H1 (cell line): ENCODE measurements at regions not wholly inside any gene's neighbourhood (a gene's known extent, or its start where the extent isn't known, plus 50 kb on each side); places are given as distances from the start of the nearest gene placed in this dataset.

Source experiments
- CTCF ChIA-PET: fragments of 300-600 bp; sonication (Branson Sonifier 250); formaldehyde crosslinking; loops from one replicate; lab custom pipeline; 2021; ENCODE audit not compliant: partially characterized antibody; lab: Charles Lee
- POLR2A ChIA-PET: fragments of 300-600 bp; sonication (Branson Sonifier 250); formaldehyde crosslinking; loops from one replicate; lab custom pipeline; 2021; ENCODE audit warnings: inconsistent platforms; ENCODE audit not compliant: partially characterized antibody; lab: Charles Lee
- DNase-seq, 2 experiments: peaks; one replicate each; pipeline versions ENCODE4 v3.0.0 to v3.0.0-alpha.2; 2010 to 2022; ENCODE audit warnings: low spot score in 2 of 2, low read depth in 1 of 2, mixed read lengths in 1 of 2
- FAIRE-seq: peaks from 2 replicates; lab custom pipeline; 2011; peaks lifted over from hg19 to GRCh38; lab: Jason Lieb, UNC
- H2AFZ ChIP-seq: 2 replicates; pipeline ENCODE4 v1.8.1; 2012; ENCODE audit warnings: low read length, inconsistent platforms
- H2AK5ac ChIP-seq: 2 replicates; pipeline ENCODE4 v1.6.1; 2013; ENCODE audit warnings: low read depth, low read length
- H2BK120ac ChIP-seq: replicated peaks from 2 replicates; pipeline ENCODE3; 2013; ENCODE audit warnings: low read depth, low read length, inconsistent platforms
- H2BK12ac ChIP-seq: 2 replicates; pipeline ENCODE4 v1.6.1; 2013; ENCODE audit warnings: low read depth, low read length
- H2BK15ac ChIP-seq: 2 replicates; pipeline ENCODE4 v1.6.1; 2013; ENCODE audit warnings: low read length
- H2BK20ac ChIP-seq: 2 replicates; pipeline ENCODE4 v1.6.1; 2013; ENCODE audit warnings: low read length
- H2BK5ac ChIP-seq: 2 replicates; pipeline ENCODE4 v1.6.1; 2013; ENCODE audit warnings: low read depth, low read length
- H3K14ac ChIP-seq: 2 replicates; pipeline ENCODE4 v1.6.1; 2013; ENCODE audit warnings: inconsistent platforms; ENCODE audit not compliant: insufficient read length
- H3K18ac ChIP-seq: 2 replicates; pipeline ENCODE4 v1.6.1; 2013; ENCODE audit warnings: low read length; ENCODE audit errors: extremely low read depth
- H3K23ac ChIP-seq: 2 replicates; pipeline ENCODE4 v1.6.1; 2013; ENCODE audit warnings: inconsistent platforms; ENCODE audit not compliant: insufficient read length
- H3K23me2 ChIP-seq: 2 replicates; pipeline ENCODE4 v1.6.1; 2013; ENCODE audit warnings: low read depth, low read length
- H3K27ac ChIP-seq: 2 replicates; pipeline ENCODE4 v1.6.1; 2011; ENCODE audit warnings: low read depth, low read length, inconsistent platforms
- H3K27me3 ChIP-seq, 4 experiments: replicated peaks in 1 of 4; 1 replicate in 1 of 4; 2 replicates in 3 of 4; pipeline versions ENCODE4 v1.6.1 to v1.8.1; 2011 to 2013; ENCODE audit warnings: low read length in 3 of 4, mild to moderate bottlenecking in 3 of 4, inconsistent platforms in 2 of 4, mixed read lengths in 2 of 4, moderate library complexity in 1 of 4; ENCODE audit not compliant: control insufficient read depth in 3 of 4, insufficient read depth in 3 of 4; ENCODE audit errors: extremely low read depth in 1 of 4
- H3K36me3 ChIP-seq, 4 experiments: 2 replicates each; pipeline versions ENCODE4 v1.6.1 to v1.8.1; 2011 to 2013; ENCODE audit warnings: mild to moderate bottlenecking in 4 of 4, low read length in 3 of 4, moderate library complexity in 2 of 4, control low read depth in 1 of 4, inconsistent platforms in 1 of 4; ENCODE audit not compliant: insufficient read depth in 4 of 4, control insufficient read depth in 2 of 4
- H3K4ac ChIP-seq: replicated peaks from 2 replicates; pipeline ENCODE3; 2013; ENCODE audit warnings: low read length, low read depth, mixed read lengths, inconsistent platforms; ENCODE audit not compliant: insufficient read length
- H3K4me1 ChIP-seq, 4 experiments: replicated peaks in 1 of 4; 1 replicate in 1 of 4; 2 replicates in 3 of 4; pipeline versions ENCODE4 v1.6.1 to v1.8.1; 2011 to 2013; ENCODE audit warnings: low read length in 3 of 4, inconsistent platforms in 2 of 4, mixed read lengths in 1 of 4; ENCODE audit not compliant: insufficient read depth in 4 of 4, control insufficient read depth in 3 of 4
- H3K4me2 ChIP-seq, 2 experiments: 2 replicates each; pipeline versions ENCODE4 v1.6.1 to v1.8.1; 2011 to 2013; ENCODE audit warnings: low read depth in 2 of 2, low read length in 2 of 2, control low read depth in 1 of 2, inconsistent platforms in 1 of 2, mild to moderate bottlenecking in 1 of 2; ENCODE audit not compliant: insufficient read depth in 1 of 2
- H3K4me3 ChIP-seq, 4 experiments: fragments of 200-600, 300-600 bp in 1 of 4; sonication (generic), shearing (Covaris generic), sonication (Bioruptor Twin) in 1 of 4; 2 replicates each; pipeline versions ENCODE4 v1.5.1 to v1.8.1; 2011 to 2016; ENCODE audit warnings: low read length in 4 of 4, low read depth in 3 of 4, control low read depth in 2 of 4, inconsistent platforms in 2 of 4, mild to moderate bottlenecking in 2 of 4, mixed read lengths in 1 of 4, moderate library complexity in 1 of 4; ENCODE audit not compliant: insufficient read depth in 2 of 4; ENCODE audit errors: extremely low read depth in 1 of 4
- H3K56ac ChIP-seq: replicated peaks from 2 replicates; pipeline ENCODE3; 2013; ENCODE audit warnings: low read depth, mild to moderate bottlenecking, mixed read lengths, low read length, inconsistent platforms; ENCODE audit not compliant: insufficient read length
- H3K79me1 ChIP-seq: 2 replicates; pipeline ENCODE4 v1.6.1; 2013; ENCODE audit warnings: low read depth, low read length, control low read depth
- H3K79me2 ChIP-seq, 2 experiments: 2 replicates each; pipeline versions ENCODE4 v1.6.1 to v1.8.1; 2012 to 2013; ENCODE audit warnings: low read length in 2 of 2, mild to moderate bottlenecking in 2 of 2, inconsistent platforms in 1 of 2; ENCODE audit not compliant: insufficient read depth in 2 of 2, control insufficient read depth in 1 of 2
- H3K9ac ChIP-seq, 4 experiments: replicated peaks in 1 of 4; 1 replicate in 1 of 4; 2 replicates in 3 of 4; pipeline versions ENCODE4 v1.6.1 to v1.8.1; 2011 to 2013; ENCODE audit warnings: low read depth in 3 of 4, low read length in 3 of 4, control low read depth in 2 of 4, mild to moderate bottlenecking in 2 of 4, moderate library complexity in 2 of 4, inconsistent platforms in 1 of 4; ENCODE audit errors: extremely low read depth in 1 of 4
- H3K9me3 ChIP-seq, 2 experiments: 2 replicates each; pipeline versions ENCODE4 v1.6.1 to v1.8.1; 2012 to 2013; ENCODE audit warnings: mild to moderate bottlenecking in 2 of 2, moderate library complexity in 2 of 2, control low read depth in 1 of 2, inconsistent platforms in 1 of 2, low read depth in 1 of 2, low read length in 1 of 2, mixed read lengths in 1 of 2; ENCODE audit not compliant: insufficient read depth in 2 of 2
- H4K20me1 ChIP-seq, 2 experiments: replicated peaks in 1 of 2; 2 replicates each; pipeline versions ENCODE3 to v1.8.1; 2011 to 2013; ENCODE audit warnings: inconsistent platforms in 2 of 2, low read length in 2 of 2, mild to moderate bottlenecking in 1 of 2; ENCODE audit not compliant: insufficient read depth in 2 of 2, control insufficient read depth in 1 of 2
- H4K5ac ChIP-seq: 2 replicates; pipeline ENCODE4 v1.6.1; 2013; ENCODE audit warnings: low read length, low read depth, mixed read lengths, inconsistent platforms; ENCODE audit not compliant: insufficient read length
- H4K8ac ChIP-seq: 2 replicates; pipeline ENCODE4 v1.8.0; 2013; ENCODE audit warnings: mild to moderate bottlenecking, moderate library complexity, low read length, inconsistent platforms; ENCODE audit not compliant: insufficient read depth; ENCODE audit errors: extremely low read depth
- H4K91ac ChIP-seq: replicated peaks from 2 replicates; pipeline ENCODE3; 2013; ENCODE audit warnings: low read length, mixed read lengths, inconsistent platforms; ENCODE audit not compliant: insufficient read length
- EP300 ChIP-seq, 2 experiments: IDR thresholded peaks; 1 replicate in 1 of 2; 2 replicates in 1 of 2; pipeline ENCODE4 v1.6.1; 2011 to 2012; ENCODE audit warnings: low read depth in 2 of 2, low read length in 2 of 2, mild to moderate bottlenecking in 2 of 2, borderline replicate concordance in 1 of 2, inconsistent platforms in 1 of 2, moderate library complexity in 1 of 2
- KDM4A ChIP-seq: IDR thresholded peaks from one replicate; pipeline ENCODE4 v1.7.1; 2012; ENCODE audit warnings: low read depth, mild to moderate bottlenecking, moderate library complexity, low read length, inconsistent platforms; ENCODE audit not compliant: severe bottlenecking
- POLR2AphosphoS5 ChIP-seq: IDR thresholded peaks from 2 replicates; pipeline ENCODE4 v1.6.1; 2011; ENCODE audit warnings: low read depth, low read length
- SIN3A ChIP-seq, 2 experiments: IDR thresholded peaks in 1 of 2; conservative IDR thresholded peaks in 1 of 2; 2 replicates each; pipeline ENCODE4 v1.6.1; 2011 to 2012; ENCODE audit warnings: low read length in 2 of 2, improper control_type of control experiment in 1 of 2, low read depth in 1 of 2, mild to moderate bottlenecking in 1 of 2
- SP2 ChIP-seq: IDR thresholded peaks from 2 replicates; pipeline ENCODE4 v1.6.1; 2012; ENCODE audit warnings: mild to moderate bottlenecking, low read length, inconsistent platforms
- SP4 ChIP-seq: IDR thresholded peaks from 2 replicates; pipeline ENCODE4 v1.6.1; 2012; ENCODE audit warnings: low read length, inconsistent platforms
- TCF12 ChIP-seq: IDR thresholded peaks from 2 replicates; pipeline ENCODE4 v1.6.1; 2011; ENCODE audit warnings: low read depth, mild to moderate bottlenecking, low read length
- WGBS, 2 experiments: shearing (Covaris generic) in 1 of 2; methylation state at CpG; one replicate each; pipeline versions ENCODE4 v1.1.6 to v1.1.7; 2013 to 2015; ENCODE audit warnings: low lambda C conversion rate in 2 of 2, mixed read lengths in 2 of 2, inconsistent platforms in 1 of 2, low coverage in 1 of 2, missing lambda C conversion rate in 1 of 2; ENCODE audit not compliant: insufficient replicate concordance in 2 of 2, insufficient coverage in 1 of 2, insufficient read length in 1 of 2; ENCODE audit errors: extremely low coverage in 1 of 2, missing lambda C conversion rate in 1 of 2; 5-methylcytosine and 5-hydroxymethylcytosine counted together

GRCh38 chr12:24155042-24155441 lies 205.6 kb upstream of the SOX5 start:
- Histone ChIP-seq H3K4ac (no peak overlapping the region), H3K4me3 (no peak overlapping the region), H3K9me3 (no peaks in the 10 kb centered on the region), H2AK5ac (no peak overlapping the region), H3K79me1 (no peaks in the 10 kb centered on the region), H2AFZ (no peak overlapping the region), H4K20me1 (no peaks in the 10 kb centered on the region), H4K5ac (no peak overlapping the region), H2BK120ac (no peak overlapping the region), H2BK20ac (no peak overlapping the region), H3K4me1 (no peaks in the 10 kb centered on the region), H3K56ac (no peak overlapping the region), H3K23me2 (no peaks in the 10 kb centered on the region; the same call in 1 of the 2 replicates), H4K91ac (no peak overlapping the region), H3K14ac (no peak overlapping the region), H3K27me3 (no peaks in the 10 kb centered on the region), H3K36me3 (no peaks in the 10 kb centered on the region), H3K27ac (no peak overlapping the region), H3K23ac (no peak overlapping the region), H3K9ac (no peak overlapping the region), H3K4me2 (no peak overlapping the region), H2BK15ac (no peak overlapping the region), H2BK12ac (no peak overlapping the region), H2BK5ac (no peak overlapping the region), H3K79me2 (no peaks in the 10 kb centered on the region), H3K18ac (no peak overlapping the region), H4K8ac (no peak overlapping the region)
- DNase-seq (no peak), FAIRE-seq (no peak)
- 93% methylated on average over 2 of the region's 2 CpGs; no CpG with 5 or more reads in 1 of the 2 experiments for WGBS, 2 experiments
- CTCF ChIA-PET, result no interaction called here
- no peak for TF ChIP-seq POLR2AphosphoS5
- no peak for TF ChIP-seq SP4
- no peak for TF ChIP-seq SIN3A (conservative IDR thresholded peaks at IDR 0.05 in 1 of 2, IDR thresholded peaks at IDR 0.05 in 1 of 2; ENCODE audit: low read depth in 1 of 2, low read length in 2 of 2)
- TF ChIP-seq SP2, result no peak
- TF ChIP-seq EP300 (IDR thresholded peaks at IDR 0.05; ENCODE audit: borderline replicate concordance in 1 of 2, low read depth in 2 of 2, low read length in 2 of 2), result no peak
- TF ChIP-seq KDM4A, result no peak
- no peak for TF ChIP-seq TCF12
- POLR2A ChIA-PET, result no interaction called here
